NCI-H146 (cell line): ENCODE measurements at regions not wholly inside any gene's neighbourhood (a gene's known extent, or its start where the extent isn't known, plus 50 kb on each side); places are given as distances from the start of the nearest gene placed in this dataset.
"Not testable (repeated sequence)": the region's sequence is repeated elsewhere in the genome, so short reads cannot be mapped to it uniquely, and the experiment has no call there.

ENCODE experiments used
- DNase-seq: peaks from one replicate; lab custom pipeline; 2025; lab: John Stamatoyannopoulos, UW

GRCh38 chr9:29609282-29609681 lies 2036.0 kb upstream of the C9orf72 start:
- no peak for DNase-seq

- DNase-seq, result no peak
These were observed 2040.5 kb upstream of the C9orf72 start for GRCh38 chr9:29613773-29614172.

- DNase-seq, result no peak
These were observed 2043.6 kb upstream of the C9orf72 start for GRCh38 chr9:29616844-29617243.

- peak; percentile 4 for DNase-seq
These were observed 2052.0 kb upstream of the C9orf72 start for GRCh38 chr9:29625292-29625731.

- no peak for DNase-seq
These were observed 2052.7 kb upstream of the C9orf72 start for GRCh38 chr9:29625931-29626330.

GRCh38 chr9:29628856-29629255 lies 2055.6 kb upstream of the C9orf72 start:
- DNase-seq, result not testable (repeated sequence)

GRCh38 chr9:29637471-29638237 lies 2064.4 kb upstream of the C9orf72 start:
- DNase-seq, result no peak

GRCh38 chr9:29640507-29640906 lies 2067.2 kb upstream of the C9orf72 start:
- DNase-seq, result no peak

GRCh38 chr9:29644514-29644913 lies 2071.2 kb upstream of the C9orf72 start:
- DNase-seq, result no peak

GRCh38 chr9:29647451-29647850 lies 2074.2 kb upstream of the C9orf72 start:
- no peak for DNase-seq

- DNase-seq, result no peak
These were observed 2074.9 kb upstream of the C9orf72 start for GRCh38 chr9:29648132-29648531.

- no peak for DNase-seq
These were observed 2075.3 kb upstream of the C9orf72 start for GRCh38 chr9:29648601-29649000.

GRCh38 chr9:29656641-29657406 lies 2083.5 kb upstream of the C9orf72 start:
- no peak for DNase-seq

- DNase-seq, result no peak
These were observed 2084.5 kb upstream of the C9orf72 start for GRCh38 chr9:29657821-29658220.

- no peak for DNase-seq
These were observed 2085.7 kb upstream of the C9orf72 start for GRCh38 chr9:29659014-29659413.

GRCh38 chr9:29659736-29660135 lies 2086.5 kb upstream of the C9orf72 start:
- no peak for DNase-seq

GRCh38 chr9:29668732-29669131 lies 2095.5 kb upstream of the C9orf72 start:
- DNase-seq, result no peak

- no peak for DNase-seq
These were observed 2096.3 kb upstream of the C9orf72 start for GRCh38 chr9:29669613-29670012.

GRCh38 chr9:29685531-29685930 lies 2112.2 kb upstream of the C9orf72 start:
- no peak for DNase-seq

GRCh38 chr9:29691145-29691544 lies 2117.9 kb upstream of the C9orf72 start:
- no peak for DNase-seq

GRCh38 chr9:29691758-29692407 lies 2118.6 kb upstream of the C9orf72 start:
- DNase-seq, result peak; percentile 20

- no peak for DNase-seq
These were observed 2123.7 kb upstream of the C9orf72 start for GRCh38 chr9:29697011-29697410.

- DNase-seq, result no peak
These were observed 2128.3 kb upstream of the C9orf72 start for GRCh38 chr9:29701559-29701958.
